NCI-H774 (cell line): ENCODE measurements at regions not wholly inside any gene's neighbourhood (a gene's known extent, or its start where the extent isn't known, plus 50 kb on each side); places are given as distances from the start of the nearest gene placed in this dataset.
"Not testable (repeated sequence)": the region's sequence is repeated elsewhere in the genome, so short reads cannot be mapped to it uniquely, and the experiment has no call there.

ENCODE experiments used
- DNase-seq: peaks from one replicate; lab custom pipeline; 2025; lab: John Stamatoyannopoulos, UW

DNA sequence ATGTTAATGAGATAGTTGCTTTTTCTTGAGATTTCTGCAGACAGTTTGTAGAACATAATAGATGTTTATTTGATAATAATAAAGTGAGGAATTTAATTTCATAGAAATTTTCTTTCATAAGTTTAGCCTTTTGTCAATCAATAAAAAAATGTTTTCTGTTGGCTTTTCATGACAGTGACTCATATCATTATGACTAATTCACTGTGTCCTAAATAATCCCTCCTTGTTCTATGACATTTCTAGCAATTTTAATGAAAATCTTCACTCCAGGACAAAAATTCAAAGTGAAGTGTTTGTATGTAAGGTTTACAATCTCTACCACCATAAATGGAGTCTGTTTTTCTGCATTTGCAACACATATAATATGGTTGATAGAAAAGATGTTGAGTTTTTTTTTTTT, 109.9 kb downstream of the UTRN start:
- DNase-seq: no peak

DNA sequence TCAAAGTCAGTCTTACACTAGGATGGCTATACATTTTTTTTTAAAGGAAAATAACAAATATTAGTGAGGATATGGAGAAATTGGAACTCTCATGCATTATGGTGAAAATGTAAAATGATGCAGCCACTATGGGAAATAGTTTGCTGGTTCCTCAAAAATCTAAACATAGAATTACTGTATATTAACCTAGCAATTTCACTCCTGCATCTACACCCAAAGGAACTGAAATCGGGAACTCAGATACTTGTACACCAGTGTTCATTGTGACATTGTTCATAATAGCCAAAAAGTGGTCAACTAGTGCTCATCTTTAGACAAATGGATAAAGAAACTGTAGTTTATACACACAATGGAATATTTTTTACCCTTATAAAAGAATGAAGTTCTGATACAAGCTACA, 110.7 kb downstream of the UTRN start:
- no peak for DNase-seq

DNA sequence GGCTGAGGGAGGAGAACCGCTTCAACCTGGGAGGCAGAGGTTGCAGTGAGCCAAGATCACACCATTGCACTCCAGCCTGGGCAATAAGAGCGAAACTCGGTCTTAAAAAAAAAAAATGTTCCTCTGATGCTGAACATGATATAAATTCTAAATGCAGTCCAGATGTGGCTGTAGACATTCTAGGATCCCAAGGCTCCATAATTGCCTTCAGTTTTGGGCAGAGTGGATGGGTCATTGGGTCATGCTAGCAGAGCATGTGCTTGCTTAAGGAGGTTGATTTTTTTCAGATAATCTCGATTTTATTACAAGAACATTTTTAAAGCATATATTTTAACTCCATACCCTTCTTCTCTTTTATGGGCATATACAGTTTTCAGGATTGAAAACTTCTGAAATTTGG, 112.0 kb downstream of the UTRN start:
- no peak for DNase-seq

DNA sequence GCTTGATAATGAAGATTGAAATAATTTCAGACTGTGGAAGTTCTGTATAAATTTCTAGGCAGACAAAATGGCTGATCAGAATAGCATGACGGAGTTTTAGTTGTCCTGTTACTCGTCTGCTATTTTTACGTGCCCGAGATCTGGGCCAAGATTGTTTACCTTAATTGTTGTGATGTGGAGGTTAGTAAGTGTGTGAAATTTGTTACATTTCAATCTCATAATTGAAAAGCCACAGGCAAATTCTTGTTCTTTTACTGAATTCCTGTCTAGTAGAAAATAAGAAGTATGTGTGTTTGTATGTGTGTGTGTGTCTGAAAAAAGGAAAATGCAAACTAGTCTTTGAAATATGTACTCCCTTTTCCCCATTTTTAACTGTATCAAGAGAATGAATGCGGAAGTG, 115.2 kb downstream of the UTRN start:
- DNase-seq: no peak

DNA sequence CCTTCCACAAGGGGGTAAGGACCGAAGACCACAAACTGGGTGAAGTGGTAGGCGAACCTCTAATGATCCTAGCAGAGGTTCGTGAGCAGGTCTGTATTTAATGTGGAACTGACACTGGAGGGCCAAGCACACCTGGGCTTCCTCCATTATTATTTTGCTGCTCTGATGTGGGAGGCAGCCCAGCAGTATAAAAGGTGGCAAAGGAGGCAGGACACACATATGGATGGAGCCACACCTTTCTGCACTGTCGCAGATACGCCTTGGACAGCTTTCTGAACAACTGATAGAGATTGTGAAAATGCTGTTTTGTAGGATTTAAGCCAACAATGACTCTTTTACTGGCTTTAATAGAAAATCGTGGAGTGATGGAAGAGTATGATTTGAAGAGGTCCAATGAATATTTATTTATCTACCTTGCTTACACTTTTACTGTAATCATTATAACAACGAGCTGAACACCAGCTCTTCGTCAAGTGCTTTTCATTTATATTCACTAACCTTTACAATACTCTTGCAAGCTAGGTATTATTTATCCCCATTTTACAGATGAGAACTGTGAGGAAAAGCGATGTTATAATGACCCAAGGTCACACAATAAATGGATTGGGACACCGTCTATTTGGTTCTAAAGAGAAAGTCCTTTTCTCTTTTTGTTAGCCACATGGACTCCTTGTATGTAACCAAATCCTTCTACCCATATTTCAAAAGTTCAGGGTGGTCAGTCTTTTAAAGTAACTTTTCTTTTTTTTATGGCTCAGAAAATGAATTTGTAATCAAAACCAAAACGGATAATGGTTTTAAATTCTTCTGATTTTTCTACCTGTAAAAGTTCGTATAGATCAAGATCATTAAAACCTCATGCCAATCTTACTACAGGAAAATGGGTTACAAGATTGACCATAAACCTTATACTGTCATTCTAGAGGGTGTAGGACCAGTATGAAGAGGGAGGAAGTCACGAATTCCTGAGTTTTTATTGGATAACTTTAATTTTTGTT, 116.9 kb downstream of the UTRN start:
- no peak for DNase-seq

DNA sequence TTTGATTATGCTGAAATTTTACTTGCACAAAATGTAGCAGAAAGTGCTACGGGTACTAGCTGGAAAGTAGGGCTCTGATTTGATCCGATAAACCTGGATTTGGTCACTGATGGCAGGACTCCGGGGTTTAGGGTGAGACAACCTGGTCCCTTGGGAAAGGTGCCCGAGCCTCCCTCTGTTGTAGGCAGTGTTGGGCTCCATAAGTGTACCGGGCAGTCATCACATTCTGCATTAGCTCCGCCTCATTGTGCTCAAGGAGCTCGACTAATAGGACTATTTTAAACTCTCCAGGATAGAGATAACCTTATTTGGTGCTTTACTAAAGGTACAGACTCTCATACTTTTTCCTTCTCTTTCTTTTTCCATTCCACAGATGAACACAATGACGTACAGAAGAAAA, 117.6 kb downstream of the UTRN start:
- no peak for DNase-seq

DNA sequence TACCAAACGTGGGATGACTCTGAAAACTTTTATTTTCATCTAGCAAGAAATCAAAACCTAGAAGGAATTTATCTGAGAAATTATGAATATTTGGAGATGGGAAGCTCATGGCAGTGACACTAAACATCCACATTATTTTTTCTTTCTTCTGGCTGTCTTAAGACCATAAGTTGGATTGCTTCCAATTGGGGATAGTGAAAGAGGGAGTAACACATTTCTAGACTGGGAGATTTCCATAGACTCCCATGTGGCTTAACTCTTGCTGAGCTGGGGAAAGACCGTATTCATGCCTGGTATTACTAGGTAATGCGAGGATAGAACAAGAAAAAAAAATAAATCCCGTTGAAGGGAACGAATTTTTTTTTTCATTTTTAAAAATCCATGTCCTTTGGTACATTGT, 120.0 kb downstream of the UTRN start:
- DNase-seq: no peak

DNA sequence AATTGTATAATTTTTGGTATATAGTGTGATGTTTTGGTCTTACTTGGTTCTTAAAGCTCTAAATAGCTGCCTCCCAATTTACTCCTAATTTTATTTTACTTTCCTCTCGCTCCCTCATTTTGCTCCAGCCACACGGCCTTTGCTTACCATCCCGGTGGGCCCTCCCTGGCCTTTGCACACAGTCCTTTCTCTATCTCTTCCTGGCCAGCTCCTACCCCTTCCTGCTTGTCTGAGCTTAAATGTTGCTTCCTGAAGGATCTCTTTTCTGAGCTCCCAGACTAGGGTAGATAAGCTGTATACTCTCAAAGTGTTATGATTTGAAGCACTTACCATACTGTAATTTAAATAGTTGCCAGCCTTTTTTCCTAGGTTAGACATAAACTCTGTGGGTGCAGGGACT, 121.7 kb downstream of the UTRN start:
- DNase-seq: no peak

DNA sequence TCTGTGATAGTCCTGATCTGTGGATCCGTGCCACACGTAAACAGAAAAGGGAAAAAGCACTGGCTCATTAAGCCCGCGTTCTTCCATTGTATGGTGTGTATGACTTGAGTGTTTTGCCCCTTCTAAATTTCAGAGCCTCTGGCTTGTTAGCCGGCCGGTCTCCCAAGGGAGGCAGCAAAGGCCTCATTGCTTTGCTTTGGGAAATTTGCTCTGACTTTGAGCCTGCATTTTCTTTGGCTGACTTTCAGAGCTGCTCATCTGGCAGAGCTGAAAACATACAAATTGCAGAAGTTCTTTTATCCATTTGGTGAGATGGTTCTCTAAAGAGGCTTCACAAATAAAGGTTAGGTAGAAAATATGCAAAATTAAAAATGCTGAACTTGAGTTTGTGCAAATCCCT, 123.0 kb downstream of the UTRN start:
- no peak for DNase-seq

DNA sequence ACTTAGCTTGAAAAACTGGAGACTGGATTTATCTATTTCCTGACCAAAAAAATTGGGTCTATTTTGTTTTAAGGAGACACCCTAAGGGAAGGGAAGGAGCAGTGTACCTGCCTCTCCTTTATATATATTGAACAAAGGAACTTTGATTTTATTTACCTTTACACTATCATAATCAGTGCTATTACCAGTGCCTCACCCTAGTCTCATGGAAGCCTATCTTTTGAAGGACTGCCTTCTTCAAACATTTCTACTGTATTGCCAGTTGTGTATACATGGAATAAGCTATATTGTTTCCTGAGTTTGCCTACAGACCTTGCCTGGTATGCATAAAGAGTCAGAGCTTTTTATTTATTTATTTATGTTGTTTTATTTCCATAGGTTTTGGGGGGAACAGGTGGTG, 124.9 kb downstream of the UTRN start:
- no peak for DNase-seq

DNA sequence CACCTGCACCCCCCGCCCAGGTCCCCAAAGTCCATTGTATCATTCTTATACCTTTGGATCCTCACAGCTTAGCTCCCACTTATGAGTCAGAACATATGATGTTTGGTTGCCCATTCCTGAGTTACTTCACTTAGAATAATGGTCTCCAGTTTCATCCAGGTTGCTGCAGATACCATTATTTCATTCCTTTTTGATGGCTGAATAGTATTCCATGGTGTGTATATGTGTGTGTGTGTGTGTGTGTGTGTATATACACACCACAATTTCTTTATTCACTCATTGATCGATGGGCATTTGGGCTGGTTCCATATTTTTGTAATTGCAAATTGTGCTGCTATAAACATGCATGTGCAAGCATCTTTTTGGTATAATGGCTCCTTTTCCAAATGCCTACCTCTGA, 125.4 kb downstream of the UTRN start:
- not testable (repeated sequence) for DNase-seq

DNA sequence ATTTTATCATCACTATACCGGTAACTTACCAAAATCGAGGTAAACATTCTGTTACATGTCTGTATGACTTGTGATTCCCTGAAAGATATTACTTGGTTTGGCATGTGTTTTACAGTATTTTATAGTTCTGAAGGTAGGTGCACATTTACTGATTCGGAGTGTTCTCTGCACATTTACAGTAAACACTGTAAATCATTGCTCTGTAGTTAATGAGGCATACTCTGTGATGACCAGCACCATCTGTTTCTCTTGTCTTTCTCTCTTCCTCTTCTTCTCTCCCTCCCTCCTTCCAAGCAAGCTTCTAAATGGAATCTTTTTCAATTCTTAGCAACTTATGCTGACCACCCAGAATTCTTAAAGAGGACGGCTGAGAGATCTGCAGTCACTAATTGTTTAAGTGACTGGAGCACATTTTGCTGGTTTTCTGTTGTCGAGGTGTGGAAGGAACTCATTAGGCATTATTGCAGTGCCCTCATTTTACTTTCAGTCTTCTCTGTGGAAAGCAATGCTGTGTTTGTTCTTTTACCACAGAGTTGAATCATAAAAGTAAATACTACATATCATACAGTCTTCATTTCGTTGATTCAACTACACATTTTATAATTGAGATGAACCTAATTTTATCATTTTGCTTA, 126.5 kb downstream of the UTRN start:
- DNase-seq: no peak

DNA sequence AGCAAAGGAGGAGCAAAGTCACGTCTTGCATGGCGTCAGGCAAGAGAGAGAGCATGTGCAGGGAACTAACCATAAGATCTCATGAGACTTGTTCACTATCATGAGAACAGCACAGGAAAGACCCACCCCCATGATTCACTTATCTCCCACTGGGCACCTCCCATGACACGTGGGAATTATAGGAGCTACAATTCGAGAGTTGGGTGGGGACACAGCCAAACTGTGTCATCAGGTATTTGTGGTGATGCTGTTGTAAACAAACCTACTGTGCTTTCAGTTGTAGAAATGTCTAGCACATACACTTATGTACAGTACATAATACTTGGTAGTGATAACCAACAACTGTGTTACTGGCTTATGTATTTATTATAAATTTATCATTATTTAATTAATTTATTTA, 128.3 kb downstream of the UTRN start:
- no peak for DNase-seq

DNA sequence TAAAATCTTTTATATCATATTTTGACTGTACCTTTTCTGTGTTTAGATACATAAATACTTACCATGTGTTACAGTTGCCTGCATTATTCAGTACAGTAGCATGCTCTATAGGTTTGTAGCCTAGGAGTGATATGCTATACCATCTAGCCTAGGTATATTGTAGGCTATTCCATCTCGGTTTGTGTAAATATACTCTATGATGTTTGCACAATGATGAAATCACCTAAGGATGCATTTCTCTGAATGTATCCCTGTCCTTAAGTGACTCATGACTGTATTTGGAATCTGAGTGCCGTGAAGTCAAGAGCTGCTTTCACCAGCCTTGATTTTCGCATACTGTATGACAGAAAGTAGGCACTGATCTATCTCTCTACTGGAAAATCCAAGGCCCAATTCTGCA, 129.9 kb downstream of the UTRN start:
- peak; percentile 67 for DNase-seq

DNA sequence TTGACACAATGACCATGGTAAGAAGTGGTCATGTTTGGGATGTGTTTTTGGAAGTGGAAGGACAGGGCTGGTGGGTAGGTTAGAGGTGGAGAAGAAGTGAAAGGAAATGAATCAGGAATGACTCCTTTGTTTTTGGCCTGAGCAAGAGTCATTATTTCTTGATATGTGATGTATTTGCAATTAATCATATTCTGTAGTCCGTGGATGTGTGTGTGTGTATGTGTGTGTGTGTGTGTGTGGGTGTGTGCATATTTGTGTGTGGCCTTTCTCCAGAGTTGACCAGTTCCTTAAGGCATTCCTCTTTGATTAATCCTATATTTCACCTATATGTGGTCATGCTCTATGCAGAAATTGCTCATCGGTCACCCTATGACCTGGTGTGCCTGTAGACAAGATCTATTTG, 130.7 kb downstream of the UTRN start:
- DNase-seq: no peak

DNA sequence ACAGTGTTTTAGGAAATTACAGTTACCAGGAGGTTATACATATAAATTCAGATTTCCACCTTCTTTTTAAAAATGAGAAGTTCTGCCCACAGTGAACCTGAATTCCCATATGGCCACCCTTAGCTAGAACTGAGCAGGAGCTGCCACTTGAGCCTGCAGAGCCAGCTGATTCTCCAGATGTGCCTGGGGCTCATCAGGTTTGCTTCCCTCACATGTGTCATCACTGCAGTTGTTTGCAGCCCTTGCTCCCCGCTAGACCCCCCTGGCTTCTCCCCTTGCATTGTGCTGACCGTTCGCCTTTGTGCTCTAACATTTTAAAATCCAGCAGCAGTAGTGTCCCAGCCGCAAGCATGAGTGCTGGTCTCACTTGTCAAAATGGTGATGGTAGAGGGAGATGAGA, 131.1 kb downstream of the UTRN start:
- no peak for DNase-seq

DNA sequence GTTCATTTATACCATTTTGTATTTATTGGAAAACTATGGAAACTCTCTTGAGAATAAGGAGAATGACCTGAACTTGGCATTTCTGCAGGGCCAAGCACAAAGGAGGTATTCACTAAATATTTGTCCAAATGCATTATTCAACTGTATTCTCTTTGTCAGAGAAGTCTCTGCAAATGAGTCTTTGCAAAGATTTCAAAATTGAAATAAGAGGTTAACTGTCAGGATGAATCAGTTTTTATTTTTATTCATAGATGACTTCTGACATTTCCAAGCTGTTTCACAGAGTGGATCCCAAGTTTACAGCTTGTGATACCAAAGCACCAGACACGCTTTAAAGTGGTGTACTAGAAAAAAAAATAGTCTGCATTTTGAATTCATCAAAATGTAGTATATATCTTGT, 131.6 kb downstream of the UTRN start:
- no peak for DNase-seq

DNA sequence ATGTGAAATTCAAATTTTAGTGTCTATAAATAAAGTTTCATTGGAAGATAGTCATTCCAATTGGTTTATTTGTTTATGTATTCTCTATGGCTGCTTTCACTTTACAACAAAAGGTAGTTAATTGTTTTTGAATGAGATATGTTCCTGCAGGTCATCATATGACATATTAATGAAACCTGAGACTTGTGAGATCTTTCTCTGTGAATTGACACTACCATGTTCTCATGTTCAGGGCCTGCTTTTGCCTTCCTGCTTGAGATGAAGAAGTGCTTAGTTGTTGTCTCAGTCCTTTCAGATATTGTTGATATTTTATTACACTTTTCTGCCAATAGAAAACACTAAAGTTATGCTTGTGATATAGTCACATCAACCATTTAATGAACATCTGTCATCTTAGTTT, 132.5 kb downstream of the UTRN start:
- DNase-seq: no peak

DNA sequence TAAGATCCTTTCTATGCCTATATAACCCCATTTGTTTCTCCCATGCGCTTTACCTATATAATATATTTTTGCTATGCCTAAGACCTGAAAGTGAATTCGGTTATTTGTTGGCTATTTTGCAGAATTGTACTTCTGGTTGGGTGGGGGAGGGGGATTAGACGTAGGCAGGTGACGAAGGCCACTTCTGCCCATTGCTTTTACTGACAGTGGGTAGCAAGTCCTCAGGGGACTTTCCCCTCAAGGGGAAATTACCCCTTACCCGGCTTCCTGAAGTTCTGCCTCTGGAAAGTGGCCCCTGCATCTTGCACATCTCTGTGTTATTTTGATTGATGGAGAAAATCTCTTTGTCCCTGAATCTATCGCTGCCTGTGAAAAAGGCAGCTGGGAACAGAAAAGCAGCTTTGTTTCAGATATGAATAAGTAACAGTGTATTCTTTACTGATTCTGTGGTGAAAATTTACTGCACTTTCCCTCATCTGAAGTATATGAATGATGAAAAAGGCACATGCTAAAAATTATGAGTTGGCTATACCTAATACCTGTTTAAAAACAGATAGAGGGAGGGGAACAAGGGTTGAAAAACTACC, 133.9 kb downstream of the UTRN start:
- DNase-seq: no peak

DNA sequence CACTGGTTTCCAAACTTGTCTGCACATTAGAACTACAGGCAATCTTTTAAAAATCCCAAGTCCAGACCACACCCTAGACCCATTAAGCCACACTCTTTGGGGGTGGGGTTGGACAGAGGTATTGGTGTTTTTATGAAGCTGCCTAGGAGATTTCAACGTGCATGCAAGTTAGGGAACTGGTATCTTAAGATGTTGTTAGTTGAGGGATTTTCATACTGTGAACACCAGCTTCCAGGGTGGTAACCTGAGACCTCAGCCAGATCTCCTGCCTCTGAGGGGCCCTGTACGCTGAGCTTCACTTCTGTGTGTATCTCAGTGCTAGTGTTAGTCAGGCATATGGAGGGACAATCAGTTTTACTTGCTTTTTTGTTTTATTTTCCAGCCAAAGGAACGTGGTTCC, 138.0 kb downstream of the UTRN start:
- DNase-seq: no peak

DNA sequence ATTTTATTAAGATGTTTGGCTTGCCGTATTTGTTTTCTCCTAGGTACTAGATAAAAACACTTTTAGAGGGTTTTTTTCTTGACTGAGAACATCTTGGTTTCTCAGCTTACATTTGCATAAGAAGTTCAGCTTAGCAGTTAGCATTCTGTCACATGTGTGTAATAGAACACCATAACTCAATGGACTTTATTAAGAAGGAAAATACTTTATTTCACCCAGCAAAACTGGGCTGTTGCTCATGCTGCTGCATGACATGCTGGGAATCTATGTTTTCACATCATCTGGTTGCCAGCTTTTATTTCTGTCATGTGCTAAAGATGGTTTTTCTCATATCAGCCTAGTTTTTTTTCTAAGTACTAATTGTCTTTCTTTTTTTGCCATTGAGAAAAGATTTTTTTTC, 144.6 kb downstream of the UTRN start:
- DNase-seq: no peak

DNA sequence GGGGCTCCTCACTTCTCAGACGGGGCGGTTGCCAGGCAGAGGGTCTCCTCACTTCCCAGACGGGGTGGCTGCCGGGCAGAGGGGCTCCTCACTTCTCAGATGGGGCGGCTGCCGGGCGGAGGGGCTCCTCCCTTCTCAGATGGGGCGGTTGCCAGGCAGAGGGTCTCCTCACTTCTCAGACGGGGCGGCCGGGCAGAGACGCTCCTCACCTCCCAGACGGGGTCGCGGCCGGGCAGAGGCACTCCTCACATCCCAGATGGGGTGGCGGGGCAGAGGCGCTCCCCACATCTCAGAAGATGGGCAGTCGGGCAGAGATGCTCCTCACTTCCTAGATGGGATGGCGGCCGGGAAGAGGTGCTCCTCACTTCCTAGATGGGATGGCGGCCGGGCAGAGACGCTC, 148.3 kb downstream of the UTRN start:
- not testable (repeated sequence) for DNase-seq

DNA sequence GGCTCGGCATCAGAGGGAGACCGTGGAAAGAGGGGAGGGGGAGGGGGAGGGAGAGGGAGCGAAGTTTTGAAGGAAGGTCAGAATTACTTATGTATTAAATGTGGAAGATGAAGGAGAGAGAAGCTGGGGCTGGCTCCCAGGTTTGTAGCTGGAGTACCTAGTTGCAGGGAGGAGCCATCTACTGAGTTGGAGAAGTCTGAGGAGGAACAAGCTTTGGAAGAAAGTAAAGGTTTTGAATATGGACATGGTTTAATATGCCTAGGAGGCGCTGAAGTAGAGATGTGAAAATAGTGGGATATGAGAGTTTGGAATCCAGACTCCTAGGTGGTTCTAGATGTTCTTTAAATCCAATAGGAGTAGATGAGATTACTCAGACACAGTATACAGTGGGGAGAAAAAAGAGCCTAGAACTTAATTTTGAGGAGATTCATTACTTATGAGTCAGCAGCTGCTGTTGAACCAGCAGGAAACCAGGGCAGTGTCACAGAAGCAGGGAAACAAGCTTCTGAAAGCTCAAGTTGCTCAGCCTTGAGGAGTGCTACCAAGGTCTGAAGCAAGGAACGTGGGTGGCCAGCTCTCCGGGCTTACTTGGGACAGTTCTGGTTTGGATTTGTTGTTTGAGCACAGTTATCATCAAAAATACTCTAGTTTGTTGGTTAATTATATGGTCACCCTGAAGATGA, 149.3 kb downstream of the UTRN start:
- DNase-seq: no peak
